Thoracic aorta (tissue), 2 donors: ENCODE measurements at regions not wholly inside any gene's neighbourhood (a gene's known extent, or its start where the extent isn't known, plus 50 kb on each side); places are given as distances from the start of the nearest gene placed in this dataset.
"Not testable (repeated sequence)": the region's sequence is repeated elsewhere in the genome, so short reads cannot be mapped to it uniquely, and the experiment has no call there.

ENCODE experiments used
- ATAC-seq: fragments of 150-250 bp; one replicate; pipeline ENCODE4 v1.8.0; 2017; ENCODE audit warnings: low read depth; ENCODE audit not compliant: insufficient number of reproducible peaks, low FRiP score
- DNase-seq: peaks from one replicate; pipeline ENCODE4 v3.0.0-alpha.2; 2020; ENCODE audit warnings: low spot score
- H3K27ac ChIP-seq, 2 donors: fragments of 200-600 bp; sonication (generic); 1 replicate in 1 of 2; 2 replicates in 1 of 2; pipeline ENCODE4 v1.5.1; 2016; ENCODE audit warnings: mild to moderate bottlenecking in 2 of 2, moderate library complexity in 2 of 2
- H3K27me3 ChIP-seq: fragments of 200-600 bp; sonication (generic); replicated peaks from 2 replicates; pipeline ENCODE4 v1.6.0; 2016; ENCODE audit warnings: mild to moderate bottlenecking; ENCODE audit not compliant: insufficient read depth
- H3K36me3 ChIP-seq: fragments of 200-600 bp; sonication (generic); one replicate; pipeline ENCODE4 v1.5.1; 2016
- H3K4me1 ChIP-seq, 2 donors: fragments of 200-600 bp; sonication (generic); 1 replicate in 1 of 2; 2 replicates in 1 of 2; pipeline versions ENCODE4 v1.5.1 to v1.6.0; 2016; ENCODE audit warnings: low read depth in 2 of 2, mild to moderate bottlenecking in 1 of 2; ENCODE audit not compliant: control insufficient read depth in 1 of 2
- H3K4me3 ChIP-seq: fragments of 200-600 bp; sonication (generic); 2 replicates; pipeline ENCODE4 v1.5.1; 2016; ENCODE audit warnings: mild to moderate bottlenecking
- H3K9me3 ChIP-seq: fragments of 200-600 bp; sonication (generic); 2 replicates; pipeline ENCODE4 v1.5.1; 2016
- TF ChIP-seq, protein P1 (sequence below): fragments of 200-600 bp; sonication (generic); IDR thresholded peaks from one replicate; pipeline ENCODE4 v1.5.1; 2019; ENCODE audit warnings: antibody characterized with exemption

DNA sequence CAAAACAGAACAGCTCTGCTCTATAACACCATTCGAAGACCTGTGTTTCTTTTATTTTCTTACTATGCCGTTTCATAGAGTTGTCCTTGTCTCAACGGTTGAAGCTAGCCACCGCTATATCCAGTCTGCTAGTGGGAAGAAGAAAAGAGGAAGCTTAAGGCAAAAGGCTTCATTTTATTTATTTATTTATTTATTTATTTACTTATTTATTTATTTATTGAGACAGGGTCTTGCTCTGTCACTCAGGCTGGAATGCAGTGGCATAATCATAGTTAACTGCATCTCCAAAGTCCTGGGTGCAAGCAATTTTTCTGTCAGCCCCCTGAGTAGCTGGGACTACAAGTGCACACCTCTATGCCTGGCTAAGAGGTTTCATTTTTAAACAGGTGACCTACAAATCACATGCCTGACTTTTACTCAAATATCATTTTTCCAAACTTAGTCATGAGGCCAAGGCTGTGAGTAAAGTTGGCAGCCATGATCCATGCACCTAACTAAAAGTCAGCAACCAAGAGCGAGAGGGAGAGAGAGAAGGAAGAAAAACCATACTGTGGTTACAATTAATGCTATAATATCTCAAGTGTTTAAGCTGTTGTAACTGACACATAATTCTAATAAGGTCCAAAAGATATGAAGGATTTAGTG lies 1305.3 kb upstream of the LRRTM3 start:
- H3K36me3 ChIP-seq: no peaks in the 10 kb centered on the region
- DNase-seq (no peak), ATAC-seq (no peak)
- TF ChIP-seq, protein P1, sequence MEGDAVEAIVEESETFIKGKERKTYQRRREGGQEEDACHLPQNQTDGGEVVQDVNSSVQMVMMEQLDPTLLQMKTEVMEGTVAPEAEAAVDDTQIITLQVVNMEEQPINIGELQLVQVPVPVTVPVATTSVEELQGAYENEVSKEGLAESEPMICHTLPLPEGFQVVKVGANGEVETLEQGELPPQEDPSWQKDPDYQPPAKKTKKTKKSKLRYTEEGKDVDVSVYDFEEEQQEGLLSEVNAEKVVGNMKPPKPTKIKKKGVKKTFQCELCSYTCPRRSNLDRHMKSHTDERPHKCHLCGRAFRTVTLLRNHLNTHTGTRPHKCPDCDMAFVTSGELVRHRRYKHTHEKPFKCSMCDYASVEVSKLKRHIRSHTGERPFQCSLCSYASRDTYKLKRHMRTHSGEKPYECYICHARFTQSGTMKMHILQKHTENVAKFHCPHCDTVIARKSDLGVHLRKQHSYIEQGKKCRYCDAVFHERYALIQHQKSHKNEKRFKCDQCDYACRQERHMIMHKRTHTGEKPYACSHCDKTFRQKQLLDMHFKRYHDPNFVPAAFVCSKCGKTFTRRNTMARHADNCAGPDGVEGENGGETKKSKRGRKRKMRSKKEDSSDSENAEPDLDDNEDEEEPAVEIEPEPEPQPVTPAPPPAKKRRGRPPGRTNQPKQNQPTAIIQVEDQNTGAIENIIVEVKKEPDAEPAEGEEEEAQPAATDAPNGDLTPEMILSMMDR: no peak
- no peak overlapping the region for H3K27ac ChIP-seq
- no peaks in the 10 kb centered on the region for H3K27me3 ChIP-seq
- H3K4me1 ChIP-seq: peaks cover 5 to 13% of the 10 kb centered on the region in 2 donors
- peaks cover 2% of the 10 kb centered on the region for H3K9me3 ChIP-seq
- no peak overlapping the region for H3K4me3 ChIP-seq

DNA sequence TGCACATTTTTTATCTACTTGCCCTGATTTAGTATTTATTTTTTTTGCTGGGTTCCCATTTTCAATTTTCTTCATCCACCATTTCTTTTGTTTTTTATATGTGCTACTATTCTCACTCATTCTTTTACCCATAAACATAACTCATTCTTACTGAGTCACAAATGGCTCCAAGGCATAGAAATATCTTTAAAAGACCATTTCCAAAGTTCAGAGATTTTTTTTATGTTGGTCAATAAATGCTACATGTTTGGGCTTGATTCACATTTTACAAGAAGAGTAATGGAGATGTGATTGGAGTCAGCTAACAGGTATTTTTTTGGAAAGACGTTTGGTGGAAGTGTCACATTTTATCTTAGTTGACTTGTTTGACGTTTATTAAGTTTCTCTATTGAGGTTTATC lies 1303.2 kb upstream of the LRRTM3 start:
- peaks cover 5 to 13% of the 10 kb centered on the region in 2 donors for H3K4me1 ChIP-seq
- H3K4me3 ChIP-seq: no peak overlapping the region
- ATAC-seq (no peak), DNase-seq (no peak)
- TF ChIP-seq, protein P1: no peak
- no peaks in the 10 kb centered on the region for H3K27me3 ChIP-seq
- H3K9me3 ChIP-seq: no peaks in the 10 kb centered on the region
- H3K36me3 ChIP-seq: no peaks in the 10 kb centered on the region
- no peak overlapping the region for H3K27ac ChIP-seq

GRCh38 chr10:65628493-65629139 lies 1297.2 kb upstream of the LRRTM3 start:
- Histone ChIP-seq H3K9me3 (peaks cover 4% of the 10 kb centered on the region), H3K27me3 (no peaks in the 10 kb centered on the region), H3K27ac (no peak overlapping the region), H3K36me3 (no peaks in the 10 kb centered on the region), H3K4me1 (peaks cover 5 to 7% of the 10 kb centered on the region in 2 donors), H3K4me3 (no peak overlapping the region)
- ATAC-seq: no peak
- TF ChIP-seq, protein P1: no peak
- no peak for DNase-seq

- DNase-seq: no peak
- H3K4me3 ChIP-seq: no peak overlapping the region
- no peaks in the 10 kb centered on the region for H3K27me3 ChIP-seq
- no peaks in the 10 kb centered on the region for H3K4me1 ChIP-seq
- TF ChIP-seq, protein P1: no peak
- H3K36me3 ChIP-seq: no peaks in the 10 kb centered on the region
- no peak overlapping the region for H3K27ac ChIP-seq
- no peaks in the 10 kb centered on the region for H3K9me3 ChIP-seq
- no peak for ATAC-seq
These were observed 1265.8 kb upstream of the LRRTM3 start for GRCh38 chr10:65660006-65660405.

DNA sequence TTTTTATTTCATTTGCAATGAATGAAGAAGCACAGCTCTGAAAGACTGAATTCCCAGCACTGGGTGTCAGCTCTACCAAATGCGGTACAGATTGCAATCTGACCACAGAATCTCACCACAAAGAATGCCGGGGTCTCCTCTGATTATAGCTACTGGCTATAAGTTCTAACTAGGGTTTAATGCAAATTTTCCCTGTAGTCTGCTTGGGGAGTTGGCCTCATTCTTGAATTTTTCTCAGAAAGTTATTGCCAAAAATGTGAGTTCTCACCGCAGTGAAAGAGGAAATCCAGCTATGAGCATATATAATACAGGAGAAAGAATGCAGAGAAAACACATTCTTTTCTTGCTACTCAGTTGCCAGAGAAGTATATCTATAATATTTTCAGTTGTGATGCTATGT lies 1255.7 kb upstream of the LRRTM3 start:
- Histone ChIP-seq H3K27ac (no peak overlapping the region), H3K4me3 (no peak overlapping the region)

DNA sequence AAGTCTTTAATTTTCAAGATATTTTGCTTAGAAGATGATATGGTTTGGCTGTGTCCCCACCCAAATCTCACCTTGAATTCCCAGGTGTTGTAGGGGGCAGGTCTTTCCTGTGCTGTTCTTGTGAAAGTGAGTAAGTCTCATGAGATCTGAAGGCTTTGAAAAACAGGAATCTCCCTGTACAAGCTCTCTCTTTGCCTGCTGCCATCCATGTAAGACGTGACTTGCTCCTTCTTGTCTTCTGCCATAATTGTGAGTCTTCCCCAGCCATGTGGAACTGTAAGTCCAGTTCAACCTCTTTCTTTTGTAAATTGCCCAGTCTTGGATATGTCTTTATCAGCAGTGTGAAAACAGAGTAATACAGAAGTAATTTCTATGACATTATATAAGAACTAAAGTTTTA lies 1255.2 kb upstream of the LRRTM3 start:
- H3K4me1 ChIP-seq, DNase-seq, H3K4me3 ChIP-seq, ATAC-seq, H3K27me3 ChIP-seq, H3K27ac ChIP-seq, H3K36me3 ChIP-seq, H3K9me3 ChIP-seq: not testable (repeated sequence)

More for the DNA sequence above, 1255.7 kb upstream of the LRRTM3 start:
- no peaks in the 10 kb centered on the region for H3K4me1 ChIP-seq
- no peaks in the 10 kb centered on the region for H3K27me3 ChIP-seq
- H3K9me3 ChIP-seq: no peaks in the 10 kb centered on the region
- no peaks in the 10 kb centered on the region for H3K36me3 ChIP-seq
- TF ChIP-seq, protein P1: no peak
- ATAC-seq (no peak), DNase-seq (no peak)
